HG03342 (cell line): ENCODE measurements at regions not wholly inside any gene's neighbourhood (a gene's known extent, or its start where the extent isn't known, plus 50 kb on each side); places are given as distances from the start of the nearest gene placed in this dataset.

Experiments
- ATAC-seq: cut with Tn5 transposase; IDR thresholded peaks from one replicate; pipeline ENCODE4 v1.9.1; 2021; ENCODE audit warnings: mild to moderate bottlenecking, moderate library complexity; ENCODE audit not compliant: unreplicated experiment

- peak; percentile 99 for ATAC-seq
Measured at GRCh38 chr9:119556129-119556875, 187.1 kb upstream of the BRINP1 start.

DNA sequence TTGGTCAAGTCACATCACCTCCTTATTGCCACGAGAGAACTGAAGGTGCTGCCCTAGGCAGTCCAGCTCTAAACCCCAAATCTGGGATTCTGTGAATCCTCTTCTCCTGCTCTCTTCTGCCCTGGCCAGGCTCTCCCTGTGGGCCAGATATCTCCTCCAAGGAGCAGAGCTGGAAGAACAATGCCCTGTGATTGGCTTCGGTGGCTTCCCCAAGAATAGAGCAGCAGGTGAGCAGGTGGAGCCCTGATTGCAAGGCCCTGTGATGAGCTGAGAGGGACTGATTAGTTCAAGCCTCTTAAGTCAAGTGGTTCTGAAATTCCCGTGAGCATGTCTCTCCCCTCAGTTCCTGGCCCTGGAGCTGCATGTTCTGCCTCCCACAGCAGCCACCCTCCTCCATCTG, 175.3 kb upstream of the BRINP1 start:
- no peak for ATAC-seq

DNA sequence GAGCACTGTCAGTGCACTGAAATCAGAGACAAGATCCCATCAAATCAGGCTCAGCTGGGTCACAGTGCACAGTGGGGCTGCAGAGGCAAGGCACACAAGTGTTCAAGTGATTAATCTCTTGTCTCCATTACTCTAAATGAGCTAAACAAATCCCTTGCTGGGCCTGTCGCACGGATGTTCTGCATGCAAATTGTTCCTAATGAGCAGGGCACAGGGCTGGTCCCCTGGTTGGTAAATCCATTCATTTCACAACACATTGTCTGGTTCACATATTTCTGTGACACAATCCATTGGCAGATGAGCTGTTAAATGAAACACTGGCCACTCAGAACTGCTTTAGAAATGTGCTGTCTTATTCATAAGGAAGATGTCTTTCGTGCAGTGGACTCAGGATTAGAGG, 167.9 kb upstream of the BRINP1 start:
- no peak for ATAC-seq

GRCh38 chr9:119533504-119533903, 164.3 kb upstream of the BRINP1 start:
- ATAC-seq, result no peak

- no peak for ATAC-seq
Measured at GRCh38 chr9:119526698-119527097, 157.5 kb upstream of the BRINP1 start.

- ATAC-seq, result no peak
Measured at GRCh38 chr9:119523508-119523907, 154.3 kb upstream of the BRINP1 start.

DNA sequence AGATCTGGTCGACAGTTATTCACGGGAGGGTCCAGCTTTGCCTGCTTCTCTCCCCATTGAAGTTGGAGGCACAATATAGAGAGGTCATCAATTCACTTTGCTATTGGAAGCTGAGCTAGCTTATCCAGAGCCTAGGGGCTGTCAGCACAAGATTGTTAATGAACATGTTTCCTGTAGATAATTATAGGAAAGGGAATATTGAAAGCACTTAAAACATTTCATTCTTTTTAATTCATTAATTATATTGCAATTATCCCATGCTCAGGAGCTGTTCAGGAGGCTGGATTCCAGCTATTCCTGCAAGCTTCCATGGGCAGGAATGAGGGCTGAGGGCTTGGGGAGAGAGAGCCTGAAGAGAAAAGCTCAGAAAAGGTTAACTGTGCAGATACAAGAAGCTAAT, 153.1 kb upstream of the BRINP1 start:
- no peak for ATAC-seq

DNA sequence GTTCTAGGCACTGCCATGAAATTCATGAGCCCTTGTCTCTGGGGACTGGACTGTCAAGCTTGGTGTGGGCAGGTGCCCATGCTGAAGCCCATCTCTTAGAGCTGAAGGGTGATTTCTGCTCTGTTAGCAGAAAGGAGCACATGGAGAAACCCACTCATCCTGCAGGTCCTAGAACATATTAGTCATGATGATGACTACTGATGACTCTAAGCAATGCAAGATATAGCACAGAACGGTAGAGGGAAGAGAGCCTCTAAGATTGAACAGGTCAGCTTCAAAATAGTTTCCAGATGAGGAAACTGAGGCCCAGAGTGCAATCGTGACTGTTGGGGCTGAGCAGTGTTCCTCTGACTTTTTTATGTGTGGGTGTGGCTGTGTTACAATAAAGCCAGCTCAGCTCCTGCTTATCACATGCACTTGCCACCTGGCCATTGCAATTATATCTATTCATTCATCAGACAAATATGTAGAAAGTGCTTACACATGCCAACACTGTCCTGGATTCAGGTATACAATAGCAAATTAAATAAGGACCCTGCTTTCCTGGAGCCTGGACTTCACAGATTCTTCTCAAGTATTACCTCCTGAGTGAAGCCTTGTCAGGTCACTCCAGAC, 140.2 kb upstream of the BRINP1 start:
- no peak for ATAC-seq

GRCh38 chr9:119501374-119501773, 132.1 kb upstream of the BRINP1 start:
- ATAC-seq, result no peak

DNA sequence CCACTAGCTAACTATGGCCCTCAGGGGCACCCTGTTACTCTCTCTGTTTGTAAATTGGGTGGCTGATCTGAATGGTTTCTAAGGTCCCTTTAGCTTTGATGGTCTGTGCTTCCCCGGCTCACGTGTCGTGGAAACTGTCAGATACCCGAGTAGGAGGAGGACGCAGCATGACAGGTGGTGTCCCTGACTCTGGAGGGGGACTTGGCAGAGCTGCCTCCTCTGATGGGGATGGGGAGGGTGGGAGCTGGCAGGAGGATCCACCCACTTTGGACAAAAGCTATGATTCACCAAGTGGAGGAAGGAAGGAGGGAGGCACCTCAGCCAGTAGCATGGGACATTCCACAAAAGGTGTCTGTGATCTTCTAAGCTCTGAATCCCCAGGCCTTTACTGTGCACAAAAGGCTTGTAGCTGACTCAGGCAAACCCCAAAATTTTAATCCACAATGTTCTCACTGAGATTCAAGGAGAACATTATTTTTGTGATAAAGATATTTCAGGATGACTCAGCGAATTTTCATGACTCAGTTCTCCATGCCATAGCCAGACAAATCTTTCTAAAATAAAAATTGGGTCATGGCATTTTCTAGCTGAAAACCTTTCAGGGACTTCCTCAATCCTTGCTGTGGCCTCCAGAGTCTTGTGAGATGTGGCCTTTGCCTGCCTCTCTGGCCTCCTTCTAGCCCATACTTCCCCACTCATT, 131.0 kb upstream of the BRINP1 start:
- ATAC-seq, result no peak

DNA sequence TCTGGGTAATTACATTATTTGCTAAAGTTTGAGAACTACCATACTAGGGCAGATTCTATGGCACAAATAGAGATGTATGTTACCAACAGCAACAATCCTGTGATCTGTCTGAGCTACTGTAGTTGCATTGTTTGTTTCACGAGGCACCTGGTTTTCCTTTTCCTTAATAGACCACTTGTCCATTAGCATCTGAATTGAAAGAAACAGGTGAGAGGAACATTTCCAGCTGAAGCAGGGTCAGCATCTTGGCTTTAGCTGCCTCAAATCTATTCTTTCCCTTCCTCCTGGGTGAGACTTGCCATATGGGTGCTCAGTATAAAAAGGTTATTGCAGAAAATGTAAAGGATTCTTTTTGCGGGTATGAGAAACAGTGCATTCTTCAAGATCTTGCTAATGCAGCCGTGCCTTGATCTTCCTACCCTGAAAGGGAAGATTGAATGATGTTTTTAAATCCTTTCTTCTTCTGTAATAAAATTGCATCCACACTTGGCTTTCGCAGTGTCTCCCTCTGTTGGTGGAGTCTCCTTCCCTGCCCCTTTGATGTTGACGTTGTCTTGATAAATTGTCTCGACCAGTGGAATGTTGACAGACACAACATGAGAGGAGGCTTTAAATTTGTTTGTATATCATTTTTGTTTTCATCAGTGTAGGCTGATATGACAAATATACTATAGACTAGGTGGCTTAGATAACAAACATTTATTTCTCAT, 118.0 kb upstream of the BRINP1 start:
- no peak for ATAC-seq

GRCh38 chr9:119483153-119483552, 113.9 kb upstream of the BRINP1 start:
- no peak for ATAC-seq

DNA sequence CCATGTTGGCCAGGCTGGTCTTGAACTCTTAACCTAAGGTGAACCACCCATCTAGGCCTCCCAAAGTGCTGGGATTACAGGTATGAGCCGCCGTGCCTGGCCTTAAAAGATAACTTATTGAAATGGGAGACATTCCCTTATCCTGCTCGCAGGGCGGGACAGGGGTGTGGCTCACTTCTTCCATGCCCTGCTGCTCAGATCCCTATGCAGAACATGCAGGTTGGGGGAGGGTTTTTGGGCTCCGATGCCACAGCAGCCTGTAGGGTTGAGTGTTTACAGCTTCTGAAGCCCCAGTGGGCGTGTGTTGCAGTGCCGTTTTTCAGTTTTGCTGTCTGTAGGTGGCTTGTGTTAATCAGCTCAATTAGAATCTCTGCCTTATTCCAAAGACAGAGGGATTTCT, 108.0 kb upstream of the BRINP1 start:
- ATAC-seq, result no peak

- ATAC-seq, result no peak
Measured at GRCh38 chr9:119458068-119458467, 88.8 kb upstream of the BRINP1 start.

- no peak for ATAC-seq
Measured at GRCh38 chr9:119453980-119454379, 84.7 kb upstream of the BRINP1 start.

DNA sequence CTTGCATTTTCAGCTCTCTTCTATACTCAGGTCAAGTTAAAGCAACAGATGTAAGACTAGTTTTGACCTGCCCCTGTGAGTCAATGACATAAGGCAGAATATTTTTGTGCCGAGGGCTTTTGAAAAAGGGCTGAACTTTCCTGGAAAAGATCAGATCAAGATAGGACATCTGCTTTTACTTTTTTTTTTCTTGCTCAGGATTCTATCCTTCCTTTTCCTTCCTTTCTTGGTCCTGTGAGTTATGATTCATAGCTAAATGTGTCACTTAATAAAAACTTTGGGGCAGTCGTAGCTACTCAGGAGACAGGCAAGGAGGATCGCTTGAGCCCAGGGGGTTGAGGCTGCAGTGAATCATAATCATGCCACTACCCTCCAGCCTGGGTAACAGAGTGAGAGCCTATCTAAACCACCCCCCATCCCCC, 84.3 kb upstream of the BRINP1 start:
- no peak for ATAC-seq

DNA sequence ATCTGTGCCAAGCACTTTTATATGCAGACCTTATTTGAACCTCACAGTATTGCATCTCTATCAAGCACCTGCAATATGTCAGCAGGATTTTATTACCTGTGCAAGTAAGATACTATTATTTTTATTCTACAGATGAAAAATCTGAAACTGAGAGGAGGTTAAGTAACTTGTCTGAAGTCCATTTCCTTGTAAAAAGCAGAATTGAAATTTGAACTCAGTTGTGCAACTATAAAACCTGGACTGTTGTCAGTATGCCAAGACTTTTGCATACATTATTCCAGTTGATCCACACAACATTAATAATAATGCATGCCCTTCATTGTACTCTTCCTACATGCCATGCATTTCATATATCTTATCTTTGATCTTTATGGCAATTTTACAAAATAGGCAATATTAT, 82.2 kb upstream of the BRINP1 start:
- ATAC-seq, result no peak

GRCh38 chr9:119443179-119443578, 73.9 kb upstream of the BRINP1 start:
- no peak for ATAC-seq

GRCh38 chr9:119441832-119442231, 72.6 kb upstream of the BRINP1 start:
- ATAC-seq, result no peak

- no peak for ATAC-seq
Measured at GRCh38 chr9:119441338-119441737, 72.1 kb upstream of the BRINP1 start.

- ATAC-seq, result no peak
Measured at GRCh38 chr9:119436261-119436660, 67.0 kb upstream of the BRINP1 start.

GRCh38 chr9:119435076-119435475, 65.8 kb upstream of the BRINP1 start:
- ATAC-seq, result no peak
